ENCODE measurements at regions not wholly inside any gene's neighbourhood (a gene's known extent, or its start where the extent isn't known, plus 50 kb on each side); places are given as distances from the start of the nearest gene placed in this dataset.

DNA sequence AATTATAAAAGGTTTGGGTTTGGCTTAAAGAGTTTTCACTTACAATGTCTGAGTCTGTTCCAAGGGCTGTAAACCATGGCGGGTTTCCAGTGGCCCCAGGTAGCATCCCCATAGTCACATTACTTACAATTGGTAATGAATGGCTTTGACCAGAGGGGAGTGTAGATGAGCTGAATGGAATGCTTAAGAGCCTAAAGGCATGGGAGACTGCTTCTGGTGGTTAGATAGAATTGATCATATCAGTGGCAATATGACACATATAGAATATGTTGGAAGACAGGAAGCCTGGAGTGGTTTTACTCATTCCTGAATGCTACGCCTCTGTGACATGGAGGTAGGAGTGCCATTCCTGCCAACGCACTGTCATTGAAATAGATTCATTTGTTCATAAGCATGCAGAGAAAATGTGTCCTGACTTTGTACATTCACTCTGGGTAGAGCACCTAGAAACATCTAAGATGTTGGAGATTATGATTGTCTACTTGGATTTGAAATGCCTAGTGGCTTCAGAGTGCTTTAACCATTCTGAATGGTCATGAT is 183.3 kb downstream of the BLID start:
- Histone ChIP-seq H2AFZ (ENCODE audit: insufficient read depth, low read length, poor library complexity) (no peak overlapping the region), H2BK5ac (ENCODE audit: low read depth, low read length, poor library complexity) (no peak overlapping the region), H4K91ac (ENCODE audit: low read depth, low read length) (no peak overlapping the region), H3K23ac (ENCODE audit: low read length) (no peak overlapping the region), H3K36me3 (ENCODE audit: control insufficient read depth in 1 of 2, insufficient read depth in 2 of 2, low read length in 2 of 2) (no peaks in the 10 kb centered on the region), H3K4me1 (ENCODE audit: control insufficient read depth in 1 of 2, insufficient read depth in 2 of 2, low read length in 2 of 2) (peaks cover 0 to 10% of the 10 kb centered on the region in 2 experiments), H3K27me3 (ENCODE audit: insufficient read depth, low read length) (no peaks in the 10 kb centered on the region), H3K4me2 (ENCODE audit: low read length) (no peak overlapping the region), H4K8ac (ENCODE audit: low read depth, low read length) (no peak overlapping the region), H3K4ac (ENCODE audit: low read depth, low read length) (no peak overlapping the region), H3K14ac (ENCODE audit: low read length) (no peak overlapping the region), H3K9ac (ENCODE audit: low read length) (no peak overlapping the region), H3K79me1 (ENCODE audit: low read length) (peaks cover 3% of the 10 kb centered on the region), H2AK5ac (ENCODE audit: low read length) (no peak overlapping the region), H3K27ac (ENCODE audit: low read depth, low read length) (no peak overlapping the region), H3K79me2 (ENCODE audit: control insufficient read depth, insufficient read depth, low read length, poor library complexity) (no peaks in the 10 kb centered on the region), H2BK12ac (ENCODE audit: low read length) (no peak overlapping the region), H2BK120ac (ENCODE audit: insufficient read depth, low read length, poor library complexity) (no peak overlapping the region), H3K9me3 (ENCODE audit: insufficient read depth, low read depth, low read length) (no peaks in the 10 kb centered on the region), H4K12ac (ENCODE audit: low read depth, low read length) (no peak overlapping the region), H3K18ac (ENCODE audit: low read length) (no peak overlapping the region), H3K4me3 (ENCODE audit: low read depth, low read length) (no peak overlapping the region)
- peak; percentile 52 to 71 for DNase-seq
- no CpG with 5 or more reads among the region's 3 CpGs for WGBS (ENCODE audit: extremely low coverage, insufficient coverage, insufficient read length)

DNA sequence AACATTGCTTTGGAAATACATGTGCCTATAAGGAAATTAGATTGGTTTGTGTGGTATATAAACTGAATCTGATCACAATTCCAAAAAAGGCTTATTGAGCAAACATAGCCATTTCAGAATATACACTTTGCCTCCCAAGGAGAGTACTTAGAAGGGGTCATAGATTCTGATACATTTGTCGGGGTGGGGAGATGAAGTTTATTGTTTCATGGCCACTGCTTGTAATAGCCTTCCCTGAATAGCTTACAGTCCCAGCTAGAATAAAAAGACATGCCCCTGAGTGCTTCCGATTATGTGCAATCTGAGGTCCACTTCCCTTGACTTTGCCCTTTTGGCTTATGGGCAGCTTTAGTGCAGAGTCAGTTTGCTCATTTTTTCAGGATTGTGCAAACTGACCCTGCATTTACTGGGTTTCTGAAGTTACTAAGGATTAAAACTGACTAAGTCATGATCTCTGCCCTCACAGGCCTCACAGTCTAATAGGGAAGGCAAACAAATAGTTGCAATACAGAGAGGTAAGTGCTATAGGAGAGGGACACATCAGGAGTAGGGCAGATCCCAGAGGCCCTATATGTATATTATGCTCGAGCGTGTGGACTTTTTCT is 184.2 kb downstream of the BLID start:
- Histone ChIP-seq H2BK120ac (ENCODE audit: insufficient read depth, low read length, poor library complexity) (no peak overlapping the region), H3K27ac (ENCODE audit: low read depth, low read length) (no peak overlapping the region), H2AFZ (ENCODE audit: insufficient read depth, low read length, poor library complexity) (no peak overlapping the region), H3K79me2 (ENCODE audit: control insufficient read depth, insufficient read depth, low read length, poor library complexity) (no peaks in the 10 kb centered on the region), H3K4ac (ENCODE audit: low read depth, low read length) (no peak overlapping the region), H3K36me3 (ENCODE audit: control insufficient read depth in 1 of 2, insufficient read depth in 2 of 2, low read length in 2 of 2) (no peaks in the 10 kb centered on the region), H4K12ac (ENCODE audit: low read depth, low read length) (no peak overlapping the region), H2AK5ac (ENCODE audit: low read length) (no peak overlapping the region), H4K91ac (ENCODE audit: low read depth, low read length) (no peak overlapping the region), H3K23ac (ENCODE audit: low read length) (no peak overlapping the region), H3K4me1 (ENCODE audit: control insufficient read depth in 1 of 2, insufficient read depth in 2 of 2, low read length in 2 of 2) (peaks cover 0 to 10% of the 10 kb centered on the region in 2 experiments), H3K9me3 (ENCODE audit: insufficient read depth, low read depth, low read length) (peaks cover 2% of the 10 kb centered on the region), H3K18ac (ENCODE audit: low read length) (no peak overlapping the region), H2BK12ac (ENCODE audit: low read length) (no peak overlapping the region), H4K8ac (ENCODE audit: low read depth, low read length) (no peak overlapping the region), H3K4me3 (ENCODE audit: low read depth, low read length) (no peak overlapping the region), H3K27me3 (ENCODE audit: insufficient read depth, low read length) (no peaks in the 10 kb centered on the region), H3K79me1 (ENCODE audit: low read length) (peaks cover 3% of the 10 kb centered on the region), H3K4me2 (ENCODE audit: low read length) (no peak overlapping the region), H3K14ac (ENCODE audit: low read length) (no peak overlapping the region), H2BK5ac (ENCODE audit: low read depth, low read length, poor library complexity) (no peak overlapping the region), H3K9ac (ENCODE audit: low read length) (no peak overlapping the region)
- no CpG with 5 or more reads among the region's 4 CpGs for WGBS (ENCODE audit: extremely low coverage, insufficient coverage, insufficient read length)
- no peak for DNase-seq

DNA sequence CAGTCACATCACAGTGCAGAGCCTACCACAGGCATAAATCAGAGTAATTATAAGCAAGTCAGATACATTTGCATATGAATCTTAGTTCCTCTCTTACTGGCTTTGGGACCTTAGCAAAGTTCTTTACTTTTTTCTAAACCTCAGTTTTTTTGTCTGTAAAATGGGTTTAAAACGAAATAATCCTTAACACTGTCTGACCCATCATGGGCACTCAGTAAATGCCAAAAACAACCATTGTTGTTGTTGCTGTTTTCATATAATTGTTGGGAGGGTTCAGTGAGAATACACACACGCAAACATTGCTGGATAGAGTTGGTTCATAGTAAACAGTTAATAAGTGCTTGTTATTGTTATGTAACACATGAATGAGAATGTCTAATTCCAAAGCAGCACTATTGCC is 184.9 kb downstream of the BLID start:
- Histone ChIP-seq H3K23ac (ENCODE audit: low read length) (no peak overlapping the region), H3K4me2 (ENCODE audit: low read length) (no peak overlapping the region), H2BK120ac (ENCODE audit: insufficient read depth, low read length, poor library complexity) (no peak overlapping the region), H3K79me2 (ENCODE audit: control insufficient read depth, insufficient read depth, low read length, poor library complexity) (no peaks in the 10 kb centered on the region), H3K9me3 (ENCODE audit: insufficient read depth, low read depth, low read length) (peaks cover 2% of the 10 kb centered on the region), H2AK5ac (ENCODE audit: low read length) (no peak overlapping the region), H3K18ac (ENCODE audit: low read length) (no peak overlapping the region), H2AFZ (ENCODE audit: insufficient read depth, low read length, poor library complexity) (no peak overlapping the region), H3K14ac (ENCODE audit: low read length) (no peak overlapping the region), H3K36me3 (ENCODE audit: control insufficient read depth in 1 of 2, insufficient read depth in 2 of 2, low read length in 2 of 2) (no peaks in the 10 kb centered on the region), H2BK5ac (ENCODE audit: low read depth, low read length, poor library complexity) (no peak overlapping the region), H3K27me3 (ENCODE audit: insufficient read depth, low read length) (no peaks in the 10 kb centered on the region), H3K4ac (ENCODE audit: low read depth, low read length) (no peak overlapping the region), H4K12ac (ENCODE audit: low read depth, low read length) (no peak overlapping the region), H3K4me1 (ENCODE audit: control insufficient read depth in 1 of 2, insufficient read depth in 2 of 2, low read length in 2 of 2) (peaks cover 0 to 10% of the 10 kb centered on the region in 2 experiments), H4K91ac (ENCODE audit: low read depth, low read length) (no peak overlapping the region), H2BK12ac (ENCODE audit: low read length) (no peak overlapping the region), H3K9ac (ENCODE audit: low read length) (no peak overlapping the region), H3K27ac (ENCODE audit: low read depth, low read length) (no peak overlapping the region), H3K79me1 (ENCODE audit: low read length) (peaks cover 3% of the 10 kb centered on the region), H3K4me3 (ENCODE audit: low read depth, low read length) (no peak overlapping the region), H4K8ac (ENCODE audit: low read depth, low read length) (no peak overlapping the region)
- no peak for DNase-seq
- no CpG with 5 or more reads among the region's 2 CpGs for WGBS (ENCODE audit: extremely low coverage, insufficient coverage, insufficient read length)

DNA sequence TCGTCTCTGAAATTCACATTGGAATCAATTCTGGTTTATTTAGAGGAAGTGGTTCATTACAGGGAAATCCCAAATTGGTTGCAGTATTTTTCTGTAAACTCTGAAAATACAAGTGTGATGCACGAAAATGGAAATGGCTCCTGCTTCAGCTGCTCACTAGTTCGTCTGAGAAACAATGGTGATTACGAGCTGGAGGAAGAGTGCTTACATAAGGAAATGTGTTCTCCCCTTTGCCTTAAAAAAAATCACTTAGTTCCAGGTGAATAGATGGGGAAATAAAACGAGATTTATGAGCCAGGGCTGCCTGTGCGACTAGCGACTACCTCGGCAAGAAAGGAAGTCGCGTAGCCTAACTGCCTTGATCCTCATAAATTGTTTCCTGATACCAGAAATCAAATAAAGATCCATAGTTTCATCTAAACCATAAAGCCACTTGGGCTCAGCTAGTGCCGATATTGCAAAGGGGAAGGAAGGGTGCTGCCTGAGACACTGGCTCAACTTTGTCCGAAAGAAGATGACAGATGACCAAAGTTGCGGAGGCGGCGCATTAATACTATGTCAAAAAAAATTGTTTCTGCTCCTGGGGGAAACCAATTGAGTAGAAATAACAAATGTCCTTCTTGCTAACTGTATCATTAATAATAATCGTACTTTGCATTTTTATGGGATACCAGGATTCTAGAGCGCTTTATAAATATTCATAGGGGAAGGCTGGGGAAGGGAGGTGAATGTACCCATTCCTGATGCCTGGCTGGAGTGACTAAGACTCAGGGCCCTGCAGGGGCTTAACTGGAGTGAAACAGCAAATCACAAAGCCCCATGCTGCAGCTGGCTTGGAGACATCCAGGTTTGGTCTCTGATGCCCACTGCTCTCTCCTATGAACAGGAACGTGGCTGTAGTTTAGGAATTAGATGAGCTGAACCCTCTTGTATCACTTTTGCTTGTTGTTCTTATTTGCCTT is 185.7 kb downstream of the BLID start:
- Histone ChIP-seq H3K9me3 (ENCODE audit: insufficient read depth, low read depth, low read length) (peaks cover 2% of the 10 kb centered on the region), H2BK12ac (ENCODE audit: low read length) (no peak overlapping the region), H2AFZ (ENCODE audit: insufficient read depth, low read length, poor library complexity) (no peak overlapping the region), H4K8ac (ENCODE audit: low read depth, low read length) (no peak overlapping the region), H3K4me1 (ENCODE audit: control insufficient read depth in 1 of 2, insufficient read depth in 2 of 2, low read length in 2 of 2) (peaks cover 0 to 10% of the 10 kb centered on the region in 2 experiments), H4K91ac (ENCODE audit: low read depth, low read length) (no peak overlapping the region), H3K27me3 (ENCODE audit: insufficient read depth, low read length) (no peaks in the 10 kb centered on the region), H3K36me3 (ENCODE audit: control insufficient read depth in 1 of 2, insufficient read depth in 2 of 2, low read length in 2 of 2) (no peaks in the 10 kb centered on the region), H4K12ac (ENCODE audit: low read depth, low read length) (no peak overlapping the region), H2BK120ac (ENCODE audit: insufficient read depth, low read length, poor library complexity) (no peak overlapping the region), H3K4ac (ENCODE audit: low read depth, low read length) (no peak overlapping the region), H3K4me2 (ENCODE audit: low read length) (peak overlapping the region; percentile 50), H3K18ac (ENCODE audit: low read length) (no peak overlapping the region), H2AK5ac (ENCODE audit: low read length) (no peak overlapping the region), H3K23ac (ENCODE audit: low read length) (no peak overlapping the region), H2BK5ac (ENCODE audit: low read depth, low read length, poor library complexity) (no peak overlapping the region), H3K14ac (ENCODE audit: low read length) (no peak overlapping the region), H3K4me3 (ENCODE audit: low read depth, low read length) (no peak overlapping the region), H3K79me2 (ENCODE audit: control insufficient read depth, insufficient read depth, low read length, poor library complexity) (no peaks in the 10 kb centered on the region), H3K79me1 (ENCODE audit: low read length) (peaks cover 3% of the 10 kb centered on the region), H3K27ac (ENCODE audit: low read depth, low read length) (no peak overlapping the region), H3K9ac (ENCODE audit: low read length) (no peak overlapping the region)
- no CpG with 5 or more reads among the region's 18 CpGs for WGBS (ENCODE audit: extremely low coverage, insufficient coverage, insufficient read length)
- DNase-seq = no peak
